Left ventricle myocardium inferior (tissue), 1 donor: ENCODE measurements at regions not wholly inside any gene's neighbourhood (a gene's known extent, or its start where the extent isn't known, plus 50 kb on each side); places are given as distances from the start of the nearest gene placed in this dataset.

Experiments
- DNase-seq: peaks from one replicate; pipeline ENCODE4 v3.0.0-alpha.2; 2020
- H3K27ac ChIP-seq: fragments of 200-600 bp; replicated peaks from 2 replicates; pipeline ENCODE4 v1.8.0; 2021
- H3K27me3 ChIP-seq: fragments of 200-600 bp; 2 replicates; pipeline ENCODE4 v1.8.0; 2021; ENCODE audit warnings: low read depth
- H3K36me3 ChIP-seq: fragments of 200-600 bp; 2 replicates; pipeline ENCODE4 v1.8.0; 2021
- H3K4me1 ChIP-seq: fragments of 200-600 bp; 2 replicates; pipeline ENCODE4 v1.8.0; 2021
- H3K4me3 ChIP-seq: fragments of 200-600 bp; 2 replicates; pipeline ENCODE4 v1.8.0; 2021; ENCODE audit warnings: mild to moderate bottlenecking, moderate library complexity
- H3K9me3 ChIP-seq: fragments of 200-600 bp; replicated peaks from 2 replicates; pipeline ENCODE4 v1.8.0; 2021
- intact Hi-C: fragments of 100-400 bp; cut with micrococcal nuclease; formaldehyde crosslinking; loops from one replicate; pipeline ENCODE4 v1.11.0; 2022
- TF ChIP-seq, protein P1 (sequence below): fragments of 200-600 bp; IDR thresholded peaks from 2 replicates; pipeline ENCODE4 v1.8.0; 2021; ENCODE audit warnings: antibody characterized with exemption, mild to moderate bottlenecking, borderline replicate concordance
- donor health status: DM: no; HTN: yes; CAD: no; lungs with severe emphysema.

GRCh38 chr18:78645216-78645615 lies 334.4 kb upstream of the SALL3 start:
- no peaks in the 10 kb centered on the region for H3K36me3 ChIP-seq
- no peak overlapping the region for H3K27ac ChIP-seq
- DNase-seq, result no peak
- H3K27me3 ChIP-seq, result peaks cover 50% of the 10 kb centered on the region
- no peaks in the 10 kb centered on the region for H3K4me1 ChIP-seq
- TF ChIP-seq, protein P1, sequence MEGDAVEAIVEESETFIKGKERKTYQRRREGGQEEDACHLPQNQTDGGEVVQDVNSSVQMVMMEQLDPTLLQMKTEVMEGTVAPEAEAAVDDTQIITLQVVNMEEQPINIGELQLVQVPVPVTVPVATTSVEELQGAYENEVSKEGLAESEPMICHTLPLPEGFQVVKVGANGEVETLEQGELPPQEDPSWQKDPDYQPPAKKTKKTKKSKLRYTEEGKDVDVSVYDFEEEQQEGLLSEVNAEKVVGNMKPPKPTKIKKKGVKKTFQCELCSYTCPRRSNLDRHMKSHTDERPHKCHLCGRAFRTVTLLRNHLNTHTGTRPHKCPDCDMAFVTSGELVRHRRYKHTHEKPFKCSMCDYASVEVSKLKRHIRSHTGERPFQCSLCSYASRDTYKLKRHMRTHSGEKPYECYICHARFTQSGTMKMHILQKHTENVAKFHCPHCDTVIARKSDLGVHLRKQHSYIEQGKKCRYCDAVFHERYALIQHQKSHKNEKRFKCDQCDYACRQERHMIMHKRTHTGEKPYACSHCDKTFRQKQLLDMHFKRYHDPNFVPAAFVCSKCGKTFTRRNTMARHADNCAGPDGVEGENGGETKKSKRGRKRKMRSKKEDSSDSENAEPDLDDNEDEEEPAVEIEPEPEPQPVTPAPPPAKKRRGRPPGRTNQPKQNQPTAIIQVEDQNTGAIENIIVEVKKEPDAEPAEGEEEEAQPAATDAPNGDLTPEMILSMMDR, result no peak
- H3K9me3 ChIP-seq, result no peaks in the 10 kb centered on the region
- H3K4me3 ChIP-seq, result no peak overlapping the region
- intact Hi-C loops, result no loop called here

GRCh38 chr18:78647018-78647417 lies 332.6 kb upstream of the SALL3 start:
- intact Hi-C loops, result no loop called here
- no peaks in the 10 kb centered on the region for H3K36me3 ChIP-seq
- peaks cover 2% of the 10 kb centered on the region for H3K9me3 ChIP-seq
- peaks cover 33% of the 10 kb centered on the region for H3K27me3 ChIP-seq
- TF ChIP-seq, protein P1, result no peak
- no peaks in the 10 kb centered on the region for H3K4me1 ChIP-seq
- H3K4me3 ChIP-seq, result no peak overlapping the region
- DNase-seq, result no peak
- no peak overlapping the region for H3K27ac ChIP-seq

GRCh38 chr18:78649421-78649820 lies 330.2 kb upstream of the SALL3 start:
- no peak overlapping the region for H3K4me3 ChIP-seq
- no peak overlapping the region for H3K27ac ChIP-seq
- no peaks in the 10 kb centered on the region for H3K4me1 ChIP-seq
- TF ChIP-seq, protein P1, result no peak
- H3K36me3 ChIP-seq, result no peaks in the 10 kb centered on the region
- H3K9me3 ChIP-seq, result peaks cover 9% of the 10 kb centered on the region
- intact Hi-C loops, result no loop called here
- no peak for DNase-seq
- peaks cover 9% of the 10 kb centered on the region for H3K27me3 ChIP-seq

DNA sequence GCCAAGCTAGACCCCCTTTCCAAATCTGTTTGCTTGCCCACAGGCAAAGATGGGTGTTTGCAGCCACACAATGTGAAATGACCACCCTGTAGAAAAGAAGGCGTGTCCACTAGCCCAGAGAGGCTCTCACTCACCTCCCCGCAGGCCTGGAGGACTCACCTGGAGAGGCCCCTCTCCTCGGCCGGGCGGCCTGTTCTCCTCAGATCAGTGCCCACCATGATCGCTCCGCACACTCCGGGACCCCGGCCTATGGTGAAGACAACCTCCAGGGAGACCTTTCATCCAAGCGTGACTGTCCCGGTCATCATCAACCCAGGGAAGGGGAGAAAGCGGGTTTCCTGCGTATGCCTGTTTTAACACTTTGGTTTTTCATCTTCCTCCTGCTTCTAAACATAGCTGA lies 328.7 kb upstream of the SALL3 start:
- Histone ChIP-seq H3K27me3 (no peaks in the 10 kb centered on the region), H3K36me3 (no peaks in the 10 kb centered on the region), H3K4me1 (no peaks in the 10 kb centered on the region), H3K27ac (no peak overlapping the region), H3K9me3 (peaks cover 9% of the 10 kb centered on the region), H3K4me3 (no peak overlapping the region)
- TF ChIP-seq, protein P1, result no peak
- DNase-seq, result no peak
- intact Hi-C loops, result no loop called here

GRCh38 chr18:78652001-78652545 lies 327.5 kb upstream of the SALL3 start:
- TF ChIP-seq, protein P1, result no peak
- Histone ChIP-seq H3K4me1 (no peaks in the 10 kb centered on the region), H3K27me3 (no peaks in the 10 kb centered on the region), H3K4me3 (no peak overlapping the region), H3K9me3 (peaks cover 9% of the 10 kb centered on the region), H3K36me3 (no peaks in the 10 kb centered on the region), H3K27ac (no peak overlapping the region)
- intact Hi-C loops, result no loop called here
- DNase-seq, result no peak

DNA sequence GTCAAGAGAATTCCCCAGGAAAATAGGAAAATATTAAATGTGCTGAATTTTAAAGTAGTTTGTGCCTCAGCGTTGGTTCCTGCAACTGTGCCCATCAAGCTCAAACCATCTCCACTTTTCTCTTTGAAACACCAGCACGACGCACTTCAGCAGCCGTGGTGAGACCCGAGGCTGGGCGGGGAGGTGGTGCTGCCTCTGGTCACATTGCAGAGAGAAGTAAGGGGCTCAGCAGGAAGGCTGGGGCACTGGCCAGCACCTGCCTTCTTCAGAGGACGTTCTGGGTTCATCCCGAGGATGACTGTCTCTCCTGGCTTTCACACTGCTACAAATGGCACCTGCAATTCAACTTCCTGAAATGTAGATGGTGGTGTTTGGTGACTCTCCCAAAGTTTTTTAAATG lies 323.7 kb upstream of the SALL3 start:
- intact Hi-C loops, result no loop called here

More for the DNA sequence above, 323.7 kb upstream of the SALL3 start:
- Histone ChIP-seq H3K36me3 (no peaks in the 10 kb centered on the region), H3K4me1 (no peaks in the 10 kb centered on the region), H3K27me3 (peaks cover 27% of the 10 kb centered on the region), H3K27ac (no peak overlapping the region), H3K4me3 (no peak overlapping the region), H3K9me3 (peaks cover 9% of the 10 kb centered on the region)
- TF ChIP-seq, protein P1, result no peak
- DNase-seq, result no peak
